HG03378 (cell line): ENCODE measurements at regions not wholly inside any gene's neighbourhood (a gene's known extent, or its start where the extent isn't known, plus 50 kb on each side); places are given as distances from the start of the nearest gene placed in this dataset.

Experiments
- ATAC-seq: cut with Tn5 transposase; IDR thresholded peaks from one replicate; pipeline ENCODE4 v1.9.1; 2021; ENCODE audit warnings: mild to moderate bottlenecking, moderate library complexity; ENCODE audit not compliant: unreplicated experiment

GRCh38 chr3:70805061-70805889 is 492.8 kb upstream of the MDFIC2 start:
- no peak for ATAC-seq

DNA sequence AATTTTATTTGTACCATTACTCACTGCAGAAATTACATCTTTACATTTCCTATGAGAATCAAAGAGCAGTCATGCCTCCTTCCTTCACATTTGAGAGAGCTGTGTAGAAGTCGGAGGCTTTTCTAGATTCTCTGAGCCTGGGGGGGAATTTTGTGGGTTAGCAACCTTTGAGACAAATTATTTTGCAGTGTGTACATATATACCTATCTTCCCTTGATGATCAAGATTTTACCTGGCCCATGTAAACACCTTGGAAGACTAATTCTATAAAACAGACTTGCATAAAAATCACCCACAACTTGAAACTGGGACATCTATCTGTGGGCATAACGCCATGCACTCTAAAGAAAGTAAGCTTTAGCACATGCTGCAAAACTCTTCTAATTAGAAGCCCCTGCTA is 491.5 kb upstream of the MDFIC2 start:
- ATAC-seq, result no peak

DNA sequence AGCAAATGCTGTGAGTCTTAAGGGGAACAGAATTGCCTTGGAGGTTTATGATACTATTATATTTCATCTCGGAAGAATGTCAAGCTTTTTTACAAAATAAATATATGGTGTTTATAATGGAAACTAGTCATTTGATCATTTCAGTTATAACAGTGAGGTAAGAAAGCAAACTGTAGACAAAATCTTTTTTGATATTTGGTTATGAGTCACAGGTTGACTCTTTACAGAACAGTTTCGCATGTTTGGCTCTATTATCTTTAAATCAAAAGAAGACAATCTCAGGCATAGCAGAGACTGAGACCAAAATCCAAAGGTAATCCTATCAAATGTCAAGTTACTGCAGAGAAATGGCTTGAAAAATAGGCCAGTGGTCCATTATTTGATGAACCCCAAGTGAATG is 490.9 kb upstream of the MDFIC2 start:
- no peak for ATAC-seq

- no peak for ATAC-seq
These were observed 488.5 kb upstream of the MDFIC2 start for GRCh38 chr3:70800951-70801350.

DNA sequence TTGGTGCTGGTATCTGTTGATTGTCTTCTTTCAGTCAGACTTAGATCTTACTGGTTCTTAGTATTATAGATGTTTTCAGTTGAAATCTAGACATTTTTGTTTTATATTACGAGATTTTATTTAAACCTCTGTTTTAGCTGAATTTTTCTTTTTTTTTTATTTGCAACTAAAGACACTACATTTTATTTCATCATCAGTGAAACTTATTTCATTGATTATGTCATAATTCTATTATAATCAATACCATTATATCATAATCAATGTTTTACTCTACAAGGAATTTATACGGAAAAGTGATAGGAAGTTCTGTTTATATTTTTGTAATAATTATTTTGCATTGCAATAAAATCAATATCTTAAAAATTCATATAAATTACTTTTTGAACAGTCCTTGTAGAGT is 477.4 kb upstream of the MDFIC2 start:
- no peak for ATAC-seq

DNA sequence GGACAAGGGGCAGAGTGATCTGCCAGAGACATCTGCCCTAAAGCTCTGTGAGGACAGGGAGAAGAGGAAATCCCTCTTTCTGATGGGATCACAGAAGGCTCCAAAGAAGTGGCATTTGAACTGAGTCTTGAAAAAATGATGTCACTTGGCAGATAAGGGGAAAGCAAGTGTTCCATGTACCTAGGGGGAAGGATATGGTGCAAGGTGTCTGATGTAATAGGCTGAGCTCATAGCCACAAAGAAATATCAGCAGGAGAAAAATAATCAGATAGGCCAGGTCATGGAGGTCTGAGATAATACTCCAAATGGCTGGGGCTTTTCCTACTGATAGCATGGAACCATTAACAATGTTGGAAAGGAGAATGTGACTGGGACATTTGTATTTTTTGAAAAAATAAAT is 468.4 kb upstream of the MDFIC2 start:
- ATAC-seq, result no peak

GRCh38 chr3:70779296-70779695 is 466.9 kb upstream of the MDFIC2 start:
- ATAC-seq, result no peak

DNA sequence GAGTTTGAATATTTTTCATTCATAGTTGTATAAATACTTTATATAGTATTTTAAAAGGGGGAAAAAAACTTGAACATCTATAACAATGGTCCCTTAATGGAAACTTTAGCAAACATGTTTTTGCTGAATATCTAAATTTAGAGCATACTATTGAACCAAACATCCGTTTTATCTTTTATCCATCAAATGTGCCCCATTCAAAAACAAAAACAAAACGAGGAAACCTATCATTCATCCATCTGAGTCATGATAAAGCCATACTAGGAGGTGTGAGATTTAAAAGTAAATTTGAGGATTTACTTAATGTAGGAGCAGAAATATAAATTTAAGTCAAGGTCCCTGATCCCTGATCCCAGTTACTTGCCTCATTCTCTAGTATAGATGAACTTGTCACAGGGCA is 463.6 kb upstream of the MDFIC2 start:
- no peak for ATAC-seq

- no peak for ATAC-seq
These were observed 462.8 kb upstream of the MDFIC2 start for GRCh38 chr3:70775257-70775656.

DNA sequence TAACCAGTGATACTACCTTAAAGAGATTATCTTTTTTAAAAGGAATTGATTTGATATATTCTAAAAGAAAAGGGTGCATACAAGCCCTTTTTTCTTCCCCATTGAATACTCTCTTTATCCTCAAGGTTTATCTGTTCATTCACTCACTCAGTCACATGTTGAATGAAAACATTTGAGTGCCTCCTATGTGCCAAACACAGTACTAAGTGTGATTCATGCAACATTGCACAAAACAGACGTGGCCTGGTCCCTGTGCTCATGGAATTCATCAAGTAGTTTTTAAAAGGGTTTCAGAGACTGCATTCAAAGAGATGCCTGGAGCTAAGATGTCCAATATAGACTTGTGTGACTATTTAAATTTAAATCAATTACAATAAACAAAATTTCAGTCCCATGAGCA is 462.2 kb upstream of the MDFIC2 start:
- no peak for ATAC-seq

- peak; percentile 88 for ATAC-seq
These were observed 459.1 kb upstream of the MDFIC2 start for GRCh38 chr3:70771426-70772147.

DNA sequence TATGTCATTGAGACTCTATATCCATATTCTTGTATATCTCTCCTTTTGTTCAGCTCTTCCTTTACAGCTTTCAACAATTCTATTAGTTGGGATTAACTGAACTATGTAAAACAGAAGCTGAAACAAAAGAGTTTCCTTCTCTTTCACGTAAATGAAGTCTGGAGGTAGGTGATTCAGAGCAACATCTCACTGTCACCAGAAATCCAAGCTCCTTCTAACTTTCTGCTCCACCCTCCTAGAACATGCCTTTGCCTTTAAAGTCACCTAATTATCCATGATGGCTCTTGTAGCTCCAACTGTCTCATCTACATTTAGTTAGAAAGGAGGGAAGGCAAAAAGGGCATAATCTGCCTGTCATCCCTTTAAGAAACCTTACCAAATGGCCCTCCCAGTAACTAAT is 458.2 kb upstream of the MDFIC2 start:
- no peak for ATAC-seq

DNA sequence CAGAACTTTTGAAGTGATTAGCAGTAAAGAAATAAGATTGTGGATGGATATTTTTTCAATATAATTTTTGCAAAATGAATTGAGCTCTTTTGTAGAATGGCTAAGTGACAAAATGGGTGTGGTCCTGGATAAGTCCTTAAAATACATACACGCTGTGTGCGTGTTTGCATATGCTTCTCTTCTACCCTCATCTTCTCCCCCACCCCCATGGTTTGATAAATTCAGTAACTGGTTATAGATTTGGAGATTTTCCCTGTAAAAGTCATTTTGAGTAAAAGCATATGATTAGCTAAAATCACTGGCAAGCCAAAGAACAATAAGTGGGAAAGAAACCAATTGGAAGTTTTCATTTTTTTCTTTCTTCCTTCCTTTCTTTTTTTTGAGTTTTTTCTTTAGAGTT is 453.9 kb upstream of the MDFIC2 start:
- no peak for ATAC-seq

DNA sequence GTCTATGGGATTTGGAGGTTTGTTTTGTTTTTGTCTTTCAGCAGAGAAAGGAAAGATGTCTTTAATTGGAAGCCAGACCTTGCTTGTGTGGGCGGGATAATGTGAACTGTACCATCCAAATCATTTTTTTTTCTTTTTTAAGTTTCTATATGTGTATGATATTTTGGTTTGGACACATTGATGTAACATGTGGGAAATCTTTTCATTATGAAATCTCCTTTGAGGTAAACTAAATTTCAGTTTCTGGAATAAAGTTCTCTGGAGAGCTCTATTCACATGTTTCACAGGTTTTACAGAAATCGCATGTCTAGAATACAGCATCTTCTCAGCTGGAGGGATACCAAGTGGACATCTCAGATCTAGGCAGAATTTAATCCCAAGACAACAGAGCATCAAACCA is 451.5 kb upstream of the MDFIC2 start:
- ATAC-seq, result no peak

DNA sequence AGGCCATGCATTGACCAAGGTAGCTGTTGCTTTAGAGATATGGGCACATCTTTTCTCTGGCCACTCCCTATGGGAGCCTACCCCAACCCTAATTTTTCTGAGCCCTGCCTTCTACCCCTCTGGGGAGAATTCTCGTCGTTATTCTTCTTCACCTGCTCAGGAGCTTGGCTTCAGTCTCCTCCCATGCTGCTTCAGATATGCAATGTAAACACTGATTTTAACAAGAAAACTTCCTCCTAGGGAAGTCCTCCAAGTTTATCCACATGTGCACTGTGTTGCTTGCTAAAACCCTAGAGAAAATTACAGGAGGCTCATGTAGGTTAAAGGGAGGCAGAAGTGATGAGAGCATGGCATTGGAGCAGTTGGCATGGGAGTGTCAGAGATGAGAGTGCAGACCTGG is 445.2 kb upstream of the MDFIC2 start:
- no peak for ATAC-seq

DNA sequence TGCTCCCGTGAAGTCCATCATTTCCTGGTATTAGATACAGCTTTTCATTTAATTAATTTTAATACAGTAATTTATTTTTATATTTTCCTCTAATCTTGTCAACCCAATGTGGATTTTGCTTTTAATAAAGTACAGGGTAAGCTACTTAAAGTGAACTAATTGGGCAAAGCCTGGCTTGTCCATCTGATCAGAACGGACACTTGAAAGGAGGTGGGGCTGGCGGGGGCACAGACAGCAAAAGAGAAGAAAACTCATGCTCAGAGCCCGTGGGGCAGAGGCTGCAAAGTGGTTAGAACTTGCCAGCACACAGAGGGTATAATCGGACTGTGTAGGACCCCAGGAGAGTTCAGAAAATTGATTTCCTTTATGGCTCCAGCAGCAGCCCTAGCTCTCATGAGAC is 443.1 kb upstream of the MDFIC2 start:
- ATAC-seq, result no peak

DNA sequence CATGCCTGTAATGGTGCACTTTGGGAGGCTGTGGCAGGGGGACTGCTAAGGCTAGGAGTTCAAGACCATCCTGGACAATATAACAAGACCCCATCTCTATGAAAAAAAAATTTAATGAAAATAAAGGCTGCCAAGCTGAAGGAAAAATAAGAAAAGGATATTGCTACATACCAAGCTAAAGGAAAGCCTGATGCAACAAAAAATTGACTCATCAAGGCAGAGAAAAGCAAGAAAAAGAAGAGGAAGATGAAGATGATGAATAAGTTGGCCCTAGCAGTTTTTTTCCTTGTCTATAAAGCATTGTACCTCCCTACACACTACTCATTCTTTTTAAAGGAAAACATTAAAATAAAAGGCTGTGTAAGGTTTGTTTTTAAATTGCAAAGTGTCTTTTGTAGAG is 441.9 kb upstream of the MDFIC2 start:
- no peak for ATAC-seq

GRCh38 chr3:70753572-70753971 is 441.1 kb upstream of the MDFIC2 start:
- ATAC-seq, result no peak

- ATAC-seq, result no peak
These were observed 439.6 kb upstream of the MDFIC2 start for GRCh38 chr3:70752051-70752450.

DNA sequence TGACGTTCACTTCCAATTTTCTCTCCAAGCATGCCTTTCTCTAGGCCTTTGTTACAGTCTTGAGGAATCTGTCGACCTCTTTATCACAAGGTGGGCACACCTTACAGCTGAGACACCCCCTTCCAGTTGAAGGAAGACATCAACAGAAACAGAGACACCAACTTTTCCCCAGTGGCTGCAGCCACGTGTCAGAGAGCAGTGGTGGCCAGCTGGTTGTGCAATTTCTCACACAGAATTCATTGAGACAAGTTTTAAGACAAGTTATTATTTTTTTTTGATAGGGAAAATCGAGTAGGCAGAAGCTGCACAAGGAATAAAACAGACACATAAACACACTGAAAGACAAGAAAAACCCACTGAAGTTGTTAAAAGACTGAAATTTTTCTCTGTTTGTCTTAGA is 436.7 kb upstream of the MDFIC2 start:
- no peak for ATAC-seq

- ATAC-seq, result no peak
These were observed 436.2 kb upstream of the MDFIC2 start for GRCh38 chr3:70748593-70748992.

DNA sequence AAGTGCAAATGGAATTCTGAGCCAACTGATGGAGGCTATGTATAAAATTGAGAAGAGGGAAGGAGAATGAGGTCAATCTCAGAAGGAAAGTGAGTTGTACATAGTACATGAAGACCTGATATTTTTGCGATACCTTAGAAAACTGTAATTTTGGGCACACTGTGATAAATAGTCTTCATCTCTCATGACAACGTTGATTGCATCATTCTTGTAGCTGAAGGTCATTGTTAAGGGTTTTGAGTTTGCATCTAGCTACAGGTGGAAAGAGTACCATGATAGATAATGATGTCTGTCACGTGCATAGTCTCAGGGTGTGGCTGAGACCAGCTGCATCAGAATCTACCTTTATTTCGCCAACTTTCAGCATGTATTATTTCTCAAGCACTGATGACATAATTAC is 435.4 kb upstream of the MDFIC2 start:
- ATAC-seq, result no peak

- ATAC-seq, result no peak
These were observed 432.1 kb upstream of the MDFIC2 start for GRCh38 chr3:70744536-70744935.
